SK-N-SH treated with all-trans-retinoic acid at 6 μM for 48 hours (cell line): ENCODE measurements at regions not wholly inside any gene's neighbourhood (a gene's known extent, or its start where the extent isn't known, plus 50 kb on each side); places are given as distances from the start of the nearest gene placed in this dataset.

Experiments
- ARNTL ChIP-seq: fragments of 450-650 bp; formaldehyde crosslinking; IDR thresholded peaks from 2 replicates; pipeline ENCODE4 v1.5.0; 2020; ENCODE audit warnings: low read depth, mild to moderate bottlenecking, moderate library complexity, borderline replicate concordance
- BACH2 ChIP-seq: fragments of 250-450 bp; sonication (Bioruptor Pico); IDR thresholded peaks from 2 replicates; pipeline ENCODE4 v1.9.0; 2021; ENCODE audit warnings: mild to moderate bottlenecking, borderline replicate concordance
- CREB5 ChIP-seq: fragments of 250-450 bp; sonication (Bioruptor Pico); IDR thresholded peaks from 2 replicates; pipeline ENCODE4 v1.5.1; 2020; ENCODE audit warnings: low read depth, mild to moderate bottlenecking, moderate library complexity
- ESRRG ChIP-seq: fragments of 250-450 bp; sonication (Bioruptor Pico); IDR thresholded peaks from 2 replicates; pipeline ENCODE4 v1.6.1; 2021; ENCODE audit warnings: mild to moderate bottlenecking
- GLIS3 ChIP-seq: fragments of 250-450 bp; sonication (Bioruptor Pico); IDR thresholded peaks from 2 replicates; pipeline ENCODE4 v1.5.0; 2020; ENCODE audit warnings: mild to moderate bottlenecking, moderate library complexity
- ISL1 ChIP-seq: fragments of 250-450 bp; sonication (Bioruptor Pico); IDR thresholded peaks from 2 replicates; pipeline ENCODE4 v2.1.2; 2022; ENCODE audit warnings: mild to moderate bottlenecking, moderate library complexity
- PATZ1 ChIP-seq: fragments of 250-450 bp; sonication (Bioruptor Pico); IDR thresholded peaks from 2 replicates; pipeline ENCODE4 v1.8.0; 2020; ENCODE audit warnings: mild to moderate bottlenecking, moderate library complexity, borderline replicate concordance
- TCF4 ChIP-seq: fragments of 250-450 bp; sonication (Bioruptor Pico); IDR thresholded peaks from 2 replicates; pipeline ENCODE4 v1.8.0; 2021; ENCODE audit warnings: mild to moderate bottlenecking, moderate library complexity, borderline replicate concordance
- TOX ChIP-seq: fragments of 250-450 bp; sonication (Bioruptor Pico); IDR thresholded peaks from 2 replicates; pipeline ENCODE4 v1.8.0; 2021; ENCODE audit warnings: mild to moderate bottlenecking, moderate library complexity, borderline replicate concordance
- ZFP30 ChIP-seq: fragments of 450-650 bp; formaldehyde crosslinking; IDR thresholded peaks from 2 replicates; pipeline ENCODE4 v1.5.0; 2022; ENCODE audit warnings: mild to moderate bottlenecking, moderate library complexity
- ZNF70 ChIP-seq: fragments of 450-650 bp; formaldehyde crosslinking; IDR thresholded peaks from 2 replicates; pipeline ENCODE4 v1.5.0; 2020; ENCODE audit warnings: mild to moderate bottlenecking, moderate library complexity
- ZNF8 ChIP-seq: fragments of 450-650 bp; formaldehyde crosslinking; IDR thresholded peaks from 2 replicates; pipeline ENCODE4 v1.5.0; 2020; ENCODE audit warnings: mild to moderate bottlenecking, moderate library complexity

- TF ChIP-seq ARNTL (no peak), ZFP30 (no peak), ZNF8 (no peak), CREB5 (CRISPR knock-in tag) (no peak), ISL1 (CRISPR knock-in tag) (no peak), BACH2 (no peak), ZNF70 (CRISPR knock-in tag) (no peak), GLIS3 (CRISPR knock-in tag) (no peak), PATZ1 (CRISPR knock-in tag) (no peak), ESRRG (CRISPR knock-in tag) (no peak), TOX (no peak), TCF4 (CRISPR knock-in tag) (no peak)
Measured at GRCh38 chrX:141402897-141403610, 160.7 kb upstream of the SPANXC start.
